GM12891 (cell line): ENCODE measurements at regions not wholly inside any gene's neighbourhood (a gene's known extent, or its start where the extent isn't known, plus 50 kb on each side); places are given as distances from the start of the nearest gene placed in this dataset.

Experiments
- POLR2A ChIP-seq: IDR thresholded peaks from 2 replicates; pipeline ENCODE4 v1.6.1; 2011; ENCODE audit warnings: low read depth, low read length, control low read depth
- POLR2AphosphoS5 ChIP-seq: IDR thresholded peaks from 2 replicates; pipeline ENCODE4 v1.6.1; 2011; ENCODE audit warnings: low read depth, low read length, control low read depth
- POU2F2 ChIP-seq: IDR thresholded peaks from 2 replicates; pipeline ENCODE4 v1.6.1; 2011; ENCODE audit warnings: low read depth, mild to moderate bottlenecking, control low read depth, low read length, moderate library complexity
- TAF1 ChIP-seq: IDR thresholded peaks from 2 replicates; pipeline ENCODE4 v1.6.1; 2011; ENCODE audit warnings: low read depth, low read length, control low read depth

DNA sequence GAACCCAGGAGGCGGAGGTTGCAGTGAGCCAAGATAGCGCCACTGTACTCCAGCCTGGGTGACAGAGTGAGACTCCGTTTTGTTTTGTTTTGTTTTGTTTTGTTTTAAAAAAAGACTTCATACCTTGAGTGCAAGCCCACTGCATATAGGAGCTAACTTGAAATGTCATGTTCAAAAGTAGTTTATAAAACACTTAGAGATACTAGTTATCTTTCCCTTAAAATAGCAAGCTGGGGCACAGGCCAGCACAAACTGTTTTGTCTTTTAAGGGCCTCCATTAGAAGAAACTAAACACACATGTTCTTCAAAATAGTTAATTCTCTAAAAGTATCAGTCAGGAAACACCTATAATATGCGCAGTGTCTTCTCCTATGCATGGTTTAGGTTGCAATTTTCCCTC is 505.1 kb upstream of the TMPRSS15 start:
- TF ChIP-seq POLR2A (no peak), POU2F2 (no peak), POLR2AphosphoS5 (no peak), TAF1 (no peak)
